ENCODE measurements at regions not wholly inside any gene's neighbourhood (a gene's known extent, or its start where the extent isn't known, plus 50 kb on each side); places are given as distances from the start of the nearest gene placed in this dataset.

DNA sequence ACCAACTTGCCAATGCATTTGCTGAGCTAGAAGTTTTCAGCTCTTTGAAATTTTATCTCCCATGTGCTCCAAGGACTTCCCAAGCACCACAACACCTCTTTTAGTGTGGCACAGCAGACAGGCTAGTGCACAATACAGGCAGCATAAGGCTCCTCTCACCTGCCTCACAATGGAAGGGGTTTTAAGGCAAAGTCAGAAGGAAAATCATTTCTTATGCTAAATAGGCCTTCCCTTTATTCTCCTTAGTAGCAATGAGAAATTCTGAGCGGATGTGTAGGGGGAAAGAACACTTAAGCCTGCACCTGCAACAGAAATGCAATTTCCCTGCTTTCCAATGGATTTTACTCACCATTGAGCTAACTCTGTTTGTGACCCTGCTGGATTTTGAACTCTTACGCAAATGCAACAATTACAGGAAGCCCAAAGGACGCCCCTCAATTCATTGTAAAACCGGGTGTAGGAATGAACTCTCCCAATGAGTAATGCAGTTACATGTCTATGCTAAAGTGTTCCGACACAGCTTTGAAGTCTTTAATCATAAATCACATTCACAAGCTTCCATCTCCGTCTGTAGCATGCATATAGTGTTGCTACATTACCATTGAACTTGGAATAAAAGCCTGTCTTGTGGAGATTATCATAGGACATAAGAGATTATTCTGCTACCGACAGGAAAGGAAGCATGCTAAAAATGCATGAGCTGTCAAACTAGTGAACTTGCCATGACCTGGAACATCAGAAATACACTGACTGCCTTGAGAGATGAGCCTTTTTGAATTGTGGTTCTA lies 1084.9 kb downstream of the RPA4 start:
- H4K20me1 ChIP-seq = no peaks in the 10 kb centered on the region
- no peaks in the 10 kb centered on the region for H3K36me3 ChIP-seq
- H3K27me3 ChIP-seq = peaks cover 83% of the 10 kb centered on the region
- no peak overlapping the region for H3K9ac ChIP-seq
- no peaks in the 10 kb centered on the region for H3K9me3 ChIP-seq
- H3K27ac ChIP-seq = no peak overlapping the region
- no peak overlapping the region for H3K4me3 ChIP-seq
- H3K4me1 ChIP-seq = no peaks in the 10 kb centered on the region
- no peak overlapping the region for H3K4me2 ChIP-seq
- no peak for TF ChIP-seq Cebpa-rat (IDR thresholded peaks at IDR 0.05)

DNA sequence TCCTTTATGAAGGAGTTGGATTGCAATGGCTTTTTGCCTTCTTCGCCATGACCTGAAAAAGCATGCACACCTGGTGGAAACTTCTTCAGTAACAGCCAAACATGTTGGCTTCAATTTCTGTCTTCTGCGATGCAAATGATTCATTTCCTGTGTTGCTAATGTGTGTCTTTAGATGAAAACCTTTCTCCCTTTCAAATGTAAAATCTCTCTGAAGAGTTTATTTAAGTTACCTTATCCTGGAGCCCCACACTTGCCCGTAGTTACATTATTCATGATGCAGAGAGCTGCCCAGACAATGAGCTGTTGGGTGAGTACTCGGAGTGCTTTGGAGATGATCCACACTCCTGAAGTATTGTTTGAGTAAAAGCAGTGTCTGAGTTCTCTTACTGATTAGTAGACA lies 1100.9 kb downstream of the RPA4 start:
- H3K27me3 ChIP-seq = peaks cover 83% of the 10 kb centered on the region
- H3K27ac ChIP-seq = no peak overlapping the region
- no peak overlapping the region for H3K4me2 ChIP-seq
- TF ChIP-seq Cebpa-rat (IDR thresholded peaks at IDR 0.05) = no peak
- H4K20me1 ChIP-seq = no peaks in the 10 kb centered on the region
- no peak overlapping the region for H3K4me3 ChIP-seq
- no peaks in the 10 kb centered on the region for H3K9me3 ChIP-seq
- H3K9ac ChIP-seq = no peak overlapping the region
- no peaks in the 10 kb centered on the region for H3K4me1 ChIP-seq
- no peaks in the 10 kb centered on the region for H3K36me3 ChIP-seq

DNA sequence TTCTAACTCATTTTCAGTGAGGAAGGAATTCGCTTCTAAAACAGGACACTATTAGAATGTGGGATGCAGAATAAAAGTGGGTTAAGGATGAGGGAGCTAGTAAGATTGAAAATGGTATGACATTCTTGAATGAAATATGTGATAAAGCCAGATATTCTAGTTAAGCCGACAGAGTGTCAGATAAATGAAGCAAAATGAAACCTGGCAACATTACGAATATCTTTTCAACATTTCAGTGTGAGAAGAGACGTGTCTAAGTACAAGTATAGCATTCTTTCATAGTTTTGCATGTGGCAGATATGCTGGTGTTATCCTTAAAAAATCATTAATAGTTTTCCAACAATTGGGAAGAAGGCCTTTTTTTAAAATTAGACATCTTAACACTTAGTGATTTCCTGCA lies 1101.4 kb downstream of the RPA4 start:
- peaks cover 81% of the 10 kb centered on the region for H3K27me3 ChIP-seq
- no peak for TF ChIP-seq Cebpa-rat (IDR thresholded peaks at IDR 0.05)
- no peaks in the 10 kb centered on the region for H3K4me1 ChIP-seq
- no peaks in the 10 kb centered on the region for H3K9me3 ChIP-seq
- H3K9ac ChIP-seq = no peak overlapping the region
- no peaks in the 10 kb centered on the region for H3K36me3 ChIP-seq
- no peak overlapping the region for H3K4me2 ChIP-seq
- H3K27ac ChIP-seq = no peak overlapping the region
- H3K4me3 ChIP-seq = no peak overlapping the region
- no peaks in the 10 kb centered on the region for H4K20me1 ChIP-seq

DNA sequence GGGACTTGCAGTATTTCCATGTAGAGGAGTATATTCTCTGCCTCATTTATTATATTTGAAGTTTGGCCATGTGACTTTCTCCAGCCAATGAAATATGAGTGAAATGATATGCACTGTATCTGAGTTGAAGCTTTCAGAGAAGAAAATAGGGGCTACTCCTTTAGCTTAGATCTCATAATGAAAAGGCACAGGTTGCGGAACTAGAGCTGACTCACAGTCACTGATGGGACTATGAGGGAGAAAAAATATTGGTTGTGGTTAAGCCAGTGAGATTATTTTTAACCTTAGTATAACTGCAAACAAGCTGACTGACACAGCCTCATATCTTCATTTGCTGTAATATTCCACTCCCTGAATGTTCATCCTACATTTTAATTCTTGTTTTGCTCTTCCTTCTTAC lies 1104.3 kb downstream of the RPA4 start:
- no peak overlapping the region for H3K27ac ChIP-seq
- H3K9me3 ChIP-seq = peaks cover 18% of the 10 kb centered on the region; the same call in 1 of the 2 replicates
- H3K4me1 ChIP-seq = no peaks in the 10 kb centered on the region
- no peak overlapping the region for H3K4me3 ChIP-seq
- no peaks in the 10 kb centered on the region for H3K36me3 ChIP-seq
- TF ChIP-seq Cebpa-rat (IDR thresholded peaks at IDR 0.05) = no peak
- no peaks in the 10 kb centered on the region for H4K20me1 ChIP-seq
- no peak overlapping the region for H3K9ac ChIP-seq
- no peak overlapping the region for H3K4me2 ChIP-seq
- peaks cover 79% of the 10 kb centered on the region for H3K27me3 ChIP-seq

DNA sequence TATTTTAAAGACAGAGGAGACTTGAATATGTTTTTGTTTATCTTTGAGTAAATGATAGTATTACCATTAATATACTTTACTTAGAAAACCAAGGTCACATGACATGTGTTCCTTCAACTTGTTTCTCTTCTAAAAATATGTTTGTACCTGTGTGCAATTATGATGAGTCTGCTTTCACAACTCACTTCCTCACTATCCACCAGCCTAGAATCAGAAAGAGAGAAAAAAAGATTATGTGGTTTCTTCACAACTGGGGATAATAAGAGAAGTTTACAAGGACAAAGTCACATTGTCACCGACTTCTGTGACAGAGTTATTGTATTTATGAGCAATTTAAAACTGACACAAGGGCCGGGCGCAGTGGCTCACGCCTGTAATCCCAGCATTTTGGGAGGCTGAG lies 1112.1 kb downstream of the RPA4 start:
- no peaks in the 10 kb centered on the region for H4K20me1 ChIP-seq
- TF ChIP-seq Cebpa-rat (IDR thresholded peaks at IDR 0.05) = no peak
- no peaks in the 10 kb centered on the region for H3K4me1 ChIP-seq
- H3K4me3 ChIP-seq = no peak overlapping the region
- H3K4me2 ChIP-seq = no peak overlapping the region
- H3K9ac ChIP-seq = no peak overlapping the region
- no peak overlapping the region for H3K27ac ChIP-seq
- H3K36me3 ChIP-seq = no peaks in the 10 kb centered on the region
- peaks cover 68% of the 10 kb centered on the region for H3K27me3 ChIP-seq
- H3K9me3 ChIP-seq = peaks cover 17% of the 10 kb centered on the region; the same call in 1 of the 2 replicates

DNA sequence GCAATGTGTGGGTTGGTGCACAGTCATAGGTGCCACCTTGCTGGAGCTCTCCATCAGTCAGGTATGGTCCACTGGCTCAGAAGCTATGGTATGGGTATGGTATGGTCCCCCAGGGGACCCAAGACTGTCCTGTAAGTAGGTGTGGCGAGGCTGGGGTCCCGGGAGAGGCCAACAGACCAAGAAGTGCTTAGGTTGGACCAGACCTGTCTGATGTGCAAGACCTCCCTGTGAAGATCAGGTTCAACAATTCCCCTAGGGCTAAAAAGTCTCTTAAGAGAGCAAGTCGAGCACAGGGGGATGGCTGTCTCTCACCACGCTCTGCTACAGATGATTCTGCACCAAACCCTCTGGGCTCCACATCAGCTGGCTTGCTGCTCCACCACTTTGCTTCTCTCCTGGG lies 1145.0 kb downstream of the RPA4 start:
- TF ChIP-seq Cebpa-rat (IDR thresholded peaks at IDR 0.05) = no peak
- Histone ChIP-seq H3K27ac (no peak overlapping the region), H3K36me3 (no peaks in the 10 kb centered on the region), H3K9me3 (peaks cover 11% of the 10 kb centered on the region), H4K20me1 (no peaks in the 10 kb centered on the region), H3K4me3 (no peak overlapping the region), H3K4me1 (no peaks in the 10 kb centered on the region), H3K27me3 (peaks cover 72% of the 10 kb centered on the region), H3K9ac (no peak overlapping the region), H3K4me2 (no peak overlapping the region)

DNA sequence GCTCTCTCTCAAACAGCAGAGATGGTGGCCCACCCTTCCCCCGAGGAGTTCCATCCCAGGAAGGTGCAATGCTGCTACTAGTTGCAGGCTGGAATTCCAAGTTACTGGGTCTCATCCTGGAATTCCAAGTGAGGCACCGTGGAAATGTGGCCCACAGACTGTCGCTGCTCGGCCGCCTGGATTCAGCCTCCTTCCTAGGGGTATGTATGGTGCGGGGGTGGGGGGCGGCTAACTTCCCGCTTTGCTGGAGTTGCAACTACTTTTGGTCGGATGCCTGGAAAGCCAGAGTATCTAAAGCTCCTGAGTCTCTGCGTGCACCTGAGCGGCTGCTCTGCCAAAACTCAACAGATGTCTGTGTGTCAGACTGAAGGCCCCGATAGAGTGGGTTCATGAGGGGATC lies 1146.2 kb downstream of the RPA4 start:
- no peaks in the 10 kb centered on the region for H3K36me3 ChIP-seq
- H3K4me2 ChIP-seq = no peak overlapping the region
- peaks cover 80% of the 10 kb centered on the region for H3K27me3 ChIP-seq
- no peak overlapping the region for H3K9ac ChIP-seq
- H4K20me1 ChIP-seq = no peaks in the 10 kb centered on the region
- TF ChIP-seq Cebpa-rat (IDR thresholded peaks at IDR 0.05) = no peak
- no peaks in the 10 kb centered on the region for H3K4me1 ChIP-seq
- no peak overlapping the region for H3K4me3 ChIP-seq
- H3K9me3 ChIP-seq = peaks cover 11% of the 10 kb centered on the region
- H3K27ac ChIP-seq = no peak overlapping the region

DNA sequence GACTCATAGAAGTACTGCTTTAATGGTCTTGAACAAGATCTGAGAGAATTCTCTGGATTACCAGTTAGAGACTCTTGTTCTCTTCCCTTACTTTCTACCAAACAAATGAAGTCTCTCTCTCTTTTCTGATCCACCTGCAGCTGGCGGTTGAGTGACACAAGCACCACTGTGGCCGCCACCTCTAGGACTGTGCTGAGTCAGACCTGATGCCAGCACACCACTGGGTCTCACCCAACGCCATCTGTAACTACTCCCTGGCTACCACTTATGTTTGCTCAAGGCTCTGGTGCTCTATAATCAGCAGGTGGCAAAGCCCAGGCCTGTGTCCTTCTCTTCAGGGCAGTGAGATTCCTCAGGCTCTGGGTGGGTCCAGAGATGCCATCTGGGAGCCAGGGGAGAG lies 1173.5 kb downstream of the RPA4 start:
- Histone ChIP-seq H3K9ac (no peak overlapping the region), H3K4me1 (no peaks in the 10 kb centered on the region), H3K9me3 (peaks cover 17% of the 10 kb centered on the region; the same call in 1 of the 2 replicates), H3K27me3 (peaks cover 39% of the 10 kb centered on the region), H3K4me3 (no peak overlapping the region), H3K4me2 (no peak overlapping the region), H3K27ac (no peak overlapping the region), H4K20me1 (no peaks in the 10 kb centered on the region), H3K36me3 (no peaks in the 10 kb centered on the region)
- TF ChIP-seq Cebpa-rat (IDR thresholded peaks at IDR 0.05) = no peak

DNA sequence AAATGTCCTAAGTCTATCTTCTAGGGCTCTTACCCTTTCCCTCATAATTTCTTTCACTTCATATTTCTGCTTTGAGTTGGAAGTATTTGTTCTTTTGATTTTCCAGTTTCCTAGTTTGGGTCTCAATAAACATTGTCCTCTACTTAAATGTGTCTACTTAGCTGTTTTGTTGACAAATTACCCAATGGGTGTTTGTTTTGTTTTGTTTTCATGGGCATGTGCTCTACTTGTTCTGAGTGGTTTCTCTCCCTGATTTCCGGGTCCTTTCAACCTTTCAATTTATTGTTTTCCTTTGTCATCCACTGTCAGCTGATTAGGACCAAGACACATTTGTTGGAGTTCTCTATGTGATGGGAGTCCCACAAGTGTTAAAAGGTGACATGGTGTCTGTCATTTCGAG lies 1181.4 kb downstream of the RPA4 start:
- H3K27me3 ChIP-seq = peaks cover 74% of the 10 kb centered on the region
- no peak for TF ChIP-seq Cebpa-rat (IDR thresholded peaks at IDR 0.05)
- no peak overlapping the region for H3K4me2 ChIP-seq
- no peak overlapping the region for H3K9ac ChIP-seq
- H3K27ac ChIP-seq = no peak overlapping the region
- no peaks in the 10 kb centered on the region for H3K9me3 ChIP-seq
- no peak overlapping the region for H3K4me3 ChIP-seq
- H3K4me1 ChIP-seq = no peaks in the 10 kb centered on the region
- H4K20me1 ChIP-seq = no peaks in the 10 kb centered on the region
- H3K36me3 ChIP-seq = no peaks in the 10 kb centered on the region

DNA sequence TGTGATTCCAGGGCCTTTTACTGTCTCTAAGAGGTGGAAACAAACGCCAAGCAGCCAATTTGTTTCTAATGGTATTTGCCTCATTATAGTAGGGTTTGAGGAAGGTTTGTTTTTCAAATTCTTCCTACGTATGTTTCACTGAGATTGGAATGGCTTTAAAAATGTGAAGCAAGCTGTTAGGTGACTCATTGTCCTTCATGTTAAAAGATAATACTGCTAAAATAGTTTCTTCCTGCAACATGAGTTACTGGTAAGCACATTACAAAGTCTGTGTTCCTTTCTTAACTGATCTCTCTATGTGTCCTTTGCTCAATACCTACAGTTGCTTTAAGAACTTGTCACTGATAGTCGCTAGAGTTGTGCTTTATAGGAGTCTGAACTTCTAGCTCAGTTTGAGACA lies 1183.9 kb downstream of the RPA4 start:
- TF ChIP-seq Cebpa-rat (IDR thresholded peaks at IDR 0.05) = no peak
- Histone ChIP-seq H3K4me3 (no peak overlapping the region), H3K27me3 (peaks cover 80% of the 10 kb centered on the region), H3K9me3 (no peaks in the 10 kb centered on the region), H4K20me1 (no peaks in the 10 kb centered on the region), H3K4me1 (no peaks in the 10 kb centered on the region), H3K4me2 (no peak overlapping the region), H3K36me3 (no peaks in the 10 kb centered on the region), H3K27ac (no peak overlapping the region), H3K9ac (no peak overlapping the region)

Measured in BLaER1 (cell line).